Smooth muscle cell (in vitro differentiated cells): ENCODE measurements at regions not wholly inside any gene's neighbourhood (a gene's known extent, or its start where the extent isn't known, plus 50 kb on each side); places are given as distances from the start of the nearest gene placed in this dataset.

ENCODE experiments used
- DNase-seq: peaks from one replicate; lab custom pipeline; 2025; ENCODE audit not compliant: unreplicated experiment; lab: John Stamatoyannopoulos, UW
- H2AFZ ChIP-seq: fragments of 200-600 bp; sonication (generic); 2 replicates; pipeline ENCODE4 v1.6.0; 2016; ENCODE audit warnings: antibody characterized with exemption, low read depth, mild to moderate bottlenecking
- H3F3A ChIP-seq: fragments of 200-600 bp; sonication (generic); 2 replicates; pipeline ENCODE4 v1.6.0; 2017; ENCODE audit warnings: antibody characterized with exemption, low read depth
- H3K27ac ChIP-seq: fragments of 200-600 bp; sonication (generic); 2 replicates; pipeline ENCODE4 v1.5.1; 2016; ENCODE audit warnings: low read depth, mild to moderate bottlenecking
- H3K27me3 ChIP-seq: fragments of 200-600 bp; sonication (generic); 2 replicates; pipeline ENCODE4 v1.6.1; 2016; ENCODE audit warnings: low read depth, mild to moderate bottlenecking
- H3K36me3 ChIP-seq: fragments of 200-600 bp; sonication (generic); 2 replicates; pipeline ENCODE4 v1.5.1; 2016; ENCODE audit warnings: low read depth
- H3K4me1 ChIP-seq: fragments of 200-600 bp; sonication (generic); 2 replicates; pipeline ENCODE4 v1.5.1; 2016; ENCODE audit warnings: low read depth
- H3K4me2 ChIP-seq: fragments of 200-600 bp; sonication (generic); 2 replicates; pipeline ENCODE4 v1.6.0; 2016; ENCODE audit warnings: mild to moderate bottlenecking
- H3K4me3 ChIP-seq: fragments of 200-600 bp; sonication (generic); 2 replicates; pipeline ENCODE4 v1.5.1; 2016; ENCODE audit warnings: mild to moderate bottlenecking
- H3K79me2 ChIP-seq: fragments of 200-600 bp; sonication (generic); 2 replicates; pipeline ENCODE4 v1.6.0; 2016; ENCODE audit warnings: low read depth, mild to moderate bottlenecking
- H3K9ac ChIP-seq: fragments of 200-600 bp; sonication (generic); 2 replicates; pipeline ENCODE4 v1.6.0; 2016; ENCODE audit warnings: low read depth
- H3K9me3 ChIP-seq: fragments of 200-600 bp; sonication (generic); replicated peaks from 2 replicates; pipeline ENCODE4 v1.5.1; 2016; ENCODE audit warnings: low read depth
- H4K20me1 ChIP-seq: fragments of 200-600 bp; sonication (generic); 2 replicates; pipeline ENCODE4 v1.6.0; 2016; ENCODE audit warnings: low read depth
- CTCF ChIP-seq: fragments of 200-600 bp; sonication (generic); IDR thresholded peaks from 2 replicates; pipeline ENCODE4 v1.5.1; 2017; ENCODE audit warnings: borderline replicate concordance, mild to moderate bottlenecking, antibody characterized with exemption; ENCODE audit not compliant: insufficient read depth, poor library complexity, severe bottlenecking
- WGBS: methylation state at CpG from one replicate; pipeline ENCODE4 v1.1.7; 2016; ENCODE audit warnings: low lambda C conversion rate; 5-methylcytosine and 5-hydroxymethylcytosine counted together

DNA sequence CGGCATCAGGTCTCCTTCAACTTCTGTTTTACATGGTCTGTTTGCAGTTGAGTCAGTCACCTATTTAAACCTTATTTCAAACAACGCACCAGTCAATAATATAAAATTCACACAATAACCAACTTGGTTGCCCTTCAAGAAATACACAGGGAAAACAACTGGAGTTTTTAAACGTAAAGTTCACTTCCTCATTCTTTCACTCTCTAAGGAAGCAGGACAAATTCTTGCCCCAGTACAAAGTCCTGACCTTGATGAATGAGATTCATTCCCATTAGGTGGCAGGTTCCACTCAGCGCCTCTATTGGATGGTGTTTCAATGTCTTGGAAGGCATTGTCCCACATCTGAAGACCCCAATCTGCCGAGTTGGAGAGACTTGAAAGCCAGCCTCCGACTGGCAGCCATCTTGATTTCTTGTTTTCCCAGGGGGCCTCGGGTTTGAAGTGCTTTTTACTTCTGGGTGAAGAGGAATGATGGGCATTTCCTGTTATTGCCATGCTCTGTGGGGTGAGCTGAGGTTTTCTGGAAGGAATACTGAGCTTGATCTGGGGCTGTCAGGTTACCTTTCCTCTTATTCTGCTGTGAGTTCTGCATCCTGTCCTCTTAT, 105.0 kb downstream of the ACER2 start:
- Histone ChIP-seq H3K27ac (no peak overlapping the region), H3K36me3 (no peaks in the 10 kb centered on the region), H3K79me2 (no peaks in the 10 kb centered on the region), H3K27me3 (no peaks in the 10 kb centered on the region), H3K9ac (no peak overlapping the region), H4K20me1 (no peaks in the 10 kb centered on the region), H3K4me1 (no peaks in the 10 kb centered on the region), H2AFZ (no peak overlapping the region), H3F3A (no peaks in the 10 kb centered on the region), H3K4me2 (no peak overlapping the region), H3K4me3 (no peak overlapping the region), H3K9me3 (no peaks in the 10 kb centered on the region)
- 90% methylated on average over 7 of the region's 7 CpGs for WGBS
- TF ChIP-seq CTCF: no peak
- DNase-seq: no peak

- no peaks in the 10 kb centered on the region for H3K36me3 ChIP-seq
- no peak for TF ChIP-seq CTCF
- no peak overlapping the region for H3K9ac ChIP-seq
- no peaks in the 10 kb centered on the region for H3K9me3 ChIP-seq
- H3K79me2 ChIP-seq: no peaks in the 10 kb centered on the region
- no peak overlapping the region for H3K4me2 ChIP-seq
- no peak overlapping the region for H3K4me3 ChIP-seq
- no peak overlapping the region for H3K27ac ChIP-seq
- H2AFZ ChIP-seq: no peak overlapping the region
- no peaks in the 10 kb centered on the region for H3K4me1 ChIP-seq
- DNase-seq: no peak
- peaks cover 7% of the 10 kb centered on the region for H3K27me3 ChIP-seq
- H4K20me1 ChIP-seq: no peaks in the 10 kb centered on the region
- 90% methylated on average over 7 of the region's 7 CpGs for WGBS
- no peaks in the 10 kb centered on the region for H3F3A ChIP-seq
Observed at GRCh38 chr9:19512103-19512832, 103.5 kb downstream of the ACER2 start.

- Histone ChIP-seq H3K27ac (no peak overlapping the region), H3K9ac (no peak overlapping the region), H4K20me1 (no peaks in the 10 kb centered on the region), H3K9me3 (no peaks in the 10 kb centered on the region), H3K4me2 (no peak overlapping the region), H3K79me2 (no peaks in the 10 kb centered on the region), H3K27me3 (peaks cover 7% of the 10 kb centered on the region), H3K36me3 (no peaks in the 10 kb centered on the region), H3K4me1 (no peaks in the 10 kb centered on the region), H3F3A (no peaks in the 10 kb centered on the region), H2AFZ (no peak overlapping the region), H3K4me3 (no peak overlapping the region)
- TF ChIP-seq CTCF: no peak
- DNase-seq: no peak
- WGBS: 93% methylated on average over 3 of the region's 3 CpGs
Observed at GRCh38 chr9:19511694-19512093, 102.9 kb downstream of the ACER2 start.

DNA sequence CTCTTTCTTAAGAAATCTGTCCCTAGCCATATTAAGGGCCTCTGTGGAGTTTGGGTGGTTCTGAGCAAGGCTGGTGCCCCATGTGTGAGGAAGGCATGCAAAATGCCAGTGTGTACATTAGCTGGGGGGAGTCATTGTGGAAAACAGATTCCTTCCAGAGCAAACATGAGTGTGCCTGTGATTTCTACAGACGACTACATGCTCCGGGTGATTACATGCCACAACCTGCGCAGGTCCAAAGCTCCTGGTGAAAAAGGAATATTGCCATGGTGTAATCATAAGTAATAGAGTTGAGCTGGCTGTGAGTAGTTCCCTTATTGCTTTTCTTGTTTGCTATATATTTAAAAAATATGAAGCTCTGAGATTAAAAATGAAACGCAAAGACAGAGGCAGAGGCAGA, 102.1 kb downstream of the ACER2 start:
- no peaks in the 10 kb centered on the region for H3K9me3 ChIP-seq
- H4K20me1 ChIP-seq: no peaks in the 10 kb centered on the region
- H3K36me3 ChIP-seq: no peaks in the 10 kb centered on the region
- no peak overlapping the region for H3K9ac ChIP-seq
- no peak overlapping the region for H3K27ac ChIP-seq
- H3K4me2 ChIP-seq: no peak overlapping the region
- no peak overlapping the region for H3K4me3 ChIP-seq
- H3K4me1 ChIP-seq: no peaks in the 10 kb centered on the region
- TF ChIP-seq CTCF: no peak
- DNase-seq: no peak
- H3K27me3 ChIP-seq: peaks cover 7% of the 10 kb centered on the region
- H3F3A ChIP-seq: no peaks in the 10 kb centered on the region
- no peak overlapping the region for H2AFZ ChIP-seq
- no peaks in the 10 kb centered on the region for H3K79me2 ChIP-seq
- WGBS: 96% methylated on average over 4 of the region's 4 CpGs
